Fibroblast of lung (primary cell): ENCODE measurements at regions not wholly inside any gene's neighbourhood (a gene's known extent, or its start where the extent isn't known, plus 50 kb on each side); places are given as distances from the start of the nearest gene placed in this dataset.

Experiments
- DNase-seq, 2 donors: peaks; one replicate each; pipeline versions ENCODE4 v3.0.0 to v3.0.0-alpha.2; 2010; ENCODE audit warnings: low read depth in 2 of 2
- H2AFZ ChIP-seq: 2 replicates; pipeline ENCODE4 v1.5.1; 2012; ENCODE audit warnings: low read length, control low read depth, inconsistent platforms
- H3K27ac ChIP-seq: 2 replicates; pipeline ENCODE4 v1.5.1; 2011; ENCODE audit warnings: low read length, control low read depth; ENCODE audit not compliant: insufficient read depth
- H3K27me3 ChIP-seq: 2 replicates; pipeline ENCODE4 v1.5.1; 2011; ENCODE audit warnings: mild to moderate bottlenecking, low read length; ENCODE audit not compliant: control insufficient read depth, insufficient read depth
- H3K36me3 ChIP-seq: 2 replicates; pipeline ENCODE4 v1.5.1; 2011; ENCODE audit warnings: low read length; ENCODE audit not compliant: control insufficient read depth, insufficient read depth
- H3K4me1 ChIP-seq: 2 replicates; pipeline ENCODE4 v1.5.1; 2011; ENCODE audit warnings: low read length; ENCODE audit not compliant: control insufficient read depth, insufficient read depth; ENCODE audit errors: extremely low read depth
- H3K4me2 ChIP-seq: 2 replicates; pipeline ENCODE4 v1.5.1; 2011; ENCODE audit warnings: low read length, control low read depth; ENCODE audit not compliant: insufficient read depth; ENCODE audit errors: extremely low read depth
- H3K4me3 ChIP-seq, 4 experiments: fragments of 200-600 bp in 1 of 4; sonication (generic) in 1 of 4; replicated peaks in 1 of 4; 2 replicates each; pipeline ENCODE4 v1.5.1; 2011 to 2016; ENCODE audit warnings: low read length in 4 of 4, low read depth in 3 of 4, mild to moderate bottlenecking in 3 of 4, control low read depth in 2 of 4, inconsistent platforms in 1 of 4, mixed read lengths in 1 of 4; ENCODE audit not compliant: insufficient read depth in 1 of 4; ENCODE audit errors: control extremely low read depth in 1 of 4
- H3K79me2 ChIP-seq: 2 replicates; pipeline ENCODE4 v1.5.1; 2012; ENCODE audit warnings: mild to moderate bottlenecking, low read length, inconsistent platforms; ENCODE audit not compliant: control insufficient read depth, insufficient read depth
- H3K9ac ChIP-seq: 2 replicates; pipeline ENCODE4 v1.5.1; 2011; ENCODE audit warnings: mild to moderate bottlenecking, low read length, control low read depth; ENCODE audit not compliant: insufficient read depth
- H3K9me3 ChIP-seq: 2 replicates; pipeline ENCODE4 v1.5.1; 2012; ENCODE audit warnings: low read depth, low read length; ENCODE audit not compliant: control insufficient read depth, insufficient read depth
- H4K20me1 ChIP-seq: 2 replicates; pipeline ENCODE4 v1.5.1; 2011; ENCODE audit warnings: low read length; ENCODE audit not compliant: control insufficient read depth, insufficient read depth; ENCODE audit errors: extremely low read depth
- EZH2 ChIP-seq: IDR thresholded peaks from 2 replicates; pipeline ENCODE4 v1.5.1; 2012; ENCODE audit warnings: low read length, control low read depth, mild to moderate bottlenecking; ENCODE audit errors: missing control alignments
- TF ChIP-seq, protein P1 (sequence below), 2 donors: IDR thresholded peaks in 1 of 2; conservative IDR thresholded peaks in 1 of 2; 1 replicate in 1 of 2; 2 replicates in 1 of 2; pipeline ENCODE4 v1.5.1; 2011 to 2012; ENCODE audit warnings: low read length in 2 of 2, control low read depth in 1 of 2, inconsistent platforms in 1 of 2, low read depth in 1 of 2, mild to moderate bottlenecking in 1 of 2

DNA sequence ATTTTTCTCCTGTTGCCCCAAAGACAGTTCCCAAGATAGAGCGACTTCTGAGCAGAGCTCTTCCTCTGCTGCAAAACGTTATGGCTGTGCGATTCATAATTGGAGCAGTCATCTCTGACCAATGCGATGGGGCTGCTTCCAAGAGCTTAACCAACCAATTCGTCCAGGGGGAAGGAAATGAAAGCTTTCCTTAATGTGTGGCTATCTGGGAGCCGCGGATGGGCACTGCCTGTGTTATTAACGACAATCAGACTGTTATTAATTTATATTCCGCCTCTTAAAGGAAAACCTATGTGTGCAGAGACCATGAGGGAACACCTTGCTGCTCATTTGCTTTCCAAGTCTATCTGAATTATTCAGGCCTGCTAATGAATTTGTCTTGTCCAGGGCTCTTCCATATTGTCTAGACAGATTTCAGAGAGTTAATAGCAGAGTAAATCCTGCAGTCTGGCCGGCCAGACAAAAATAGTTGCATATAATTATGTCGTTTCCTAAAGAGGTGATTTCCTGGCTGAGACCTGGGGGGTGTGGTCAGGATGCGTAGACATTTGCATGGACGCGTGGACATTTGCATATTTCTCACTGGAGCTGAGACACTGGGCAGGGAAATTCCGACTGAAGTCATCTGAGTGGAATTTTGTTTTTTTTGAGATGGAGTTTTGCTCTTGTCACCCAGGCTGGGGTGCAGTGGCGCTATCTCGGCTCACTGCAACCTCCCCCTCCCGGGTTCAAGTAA is 135.4 kb downstream of the HMX1 start:
- Histone ChIP-seq H3K9ac (no peak overlapping the region), H3K4me1 (no peaks in the 10 kb centered on the region), H3K4me2 (no peak overlapping the region), H3K9me3 (no peaks in the 10 kb centered on the region), H3K79me2 (no peaks in the 10 kb centered on the region), H3K27ac (no peak overlapping the region), H3K4me3 (no peak overlapping the region), H3K36me3 (no peaks in the 10 kb centered on the region), H4K20me1 (no peaks in the 10 kb centered on the region), H3K27me3 (no peaks in the 10 kb centered on the region), H2AFZ (no peak overlapping the region)
- TF ChIP-seq, protein P1, sequence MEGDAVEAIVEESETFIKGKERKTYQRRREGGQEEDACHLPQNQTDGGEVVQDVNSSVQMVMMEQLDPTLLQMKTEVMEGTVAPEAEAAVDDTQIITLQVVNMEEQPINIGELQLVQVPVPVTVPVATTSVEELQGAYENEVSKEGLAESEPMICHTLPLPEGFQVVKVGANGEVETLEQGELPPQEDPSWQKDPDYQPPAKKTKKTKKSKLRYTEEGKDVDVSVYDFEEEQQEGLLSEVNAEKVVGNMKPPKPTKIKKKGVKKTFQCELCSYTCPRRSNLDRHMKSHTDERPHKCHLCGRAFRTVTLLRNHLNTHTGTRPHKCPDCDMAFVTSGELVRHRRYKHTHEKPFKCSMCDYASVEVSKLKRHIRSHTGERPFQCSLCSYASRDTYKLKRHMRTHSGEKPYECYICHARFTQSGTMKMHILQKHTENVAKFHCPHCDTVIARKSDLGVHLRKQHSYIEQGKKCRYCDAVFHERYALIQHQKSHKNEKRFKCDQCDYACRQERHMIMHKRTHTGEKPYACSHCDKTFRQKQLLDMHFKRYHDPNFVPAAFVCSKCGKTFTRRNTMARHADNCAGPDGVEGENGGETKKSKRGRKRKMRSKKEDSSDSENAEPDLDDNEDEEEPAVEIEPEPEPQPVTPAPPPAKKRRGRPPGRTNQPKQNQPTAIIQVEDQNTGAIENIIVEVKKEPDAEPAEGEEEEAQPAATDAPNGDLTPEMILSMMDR (conservative IDR thresholded peaks at IDR 0.05 in 1 of 2, IDR thresholded peaks at IDR 0.05 in 1 of 2; ENCODE audit: low read depth in 1 of 2, low read length in 2 of 2), result no peak
- TF ChIP-seq EZH2, result no peak
- no peak for DNase-seq

- Histone ChIP-seq H3K9me3 (no peaks in the 10 kb centered on the region), H3K36me3 (no peaks in the 10 kb centered on the region), H3K4me3 (no peak overlapping the region), H3K27me3 (no peaks in the 10 kb centered on the region), H2AFZ (no peak overlapping the region), H3K27ac (no peak overlapping the region), H3K79me2 (no peaks in the 10 kb centered on the region), H3K9ac (no peak overlapping the region), H3K4me2 (no peak overlapping the region), H4K20me1 (no peaks in the 10 kb centered on the region), H3K4me1 (no peaks in the 10 kb centered on the region)
- TF ChIP-seq, protein P1 (conservative IDR thresholded peaks at IDR 0.05 in 1 of 2, IDR thresholded peaks at IDR 0.05 in 1 of 2; ENCODE audit: low read depth in 1 of 2, low read length in 2 of 2), result no peak
- DNase-seq, result no peak
Observed at GRCh38 chr4:8735236-8736089, 136.2 kb downstream of the HMX1 start.

DNA sequence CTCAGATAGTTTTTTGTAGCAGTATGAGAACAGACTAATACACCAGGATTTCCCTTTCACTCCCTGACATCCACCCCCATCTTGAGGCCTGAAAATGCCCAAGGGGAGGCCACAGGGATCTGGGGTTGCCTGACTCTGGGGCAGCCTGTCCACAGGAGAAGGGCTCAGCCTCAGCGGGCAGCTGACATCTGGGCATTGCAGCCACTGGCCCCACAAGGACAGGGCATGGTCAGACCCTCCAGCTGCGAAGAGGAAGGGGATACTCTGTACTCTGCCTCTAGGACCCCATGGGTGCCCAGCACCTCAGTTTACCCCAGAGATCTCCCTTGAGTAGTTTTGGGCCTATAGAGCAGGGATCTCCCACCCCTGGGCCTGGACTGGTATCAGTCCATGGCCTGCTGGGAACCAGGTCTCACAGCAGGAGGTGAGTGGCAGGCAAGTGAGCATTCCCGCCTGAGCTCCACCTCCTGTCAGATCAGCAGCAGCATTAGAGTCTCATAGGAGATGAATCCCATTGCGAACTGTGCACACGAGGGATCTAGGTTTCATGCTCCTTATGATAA is 138.9 kb downstream of the HMX1 start:
- no peak for TF ChIP-seq EZH2
- TF ChIP-seq, protein P1 (conservative IDR thresholded peaks at IDR 0.05 in 1 of 2, IDR thresholded peaks at IDR 0.05 in 1 of 2; ENCODE audit: low read depth in 1 of 2, low read length in 2 of 2), result no peak
- H3K4me1 ChIP-seq, result no peaks in the 10 kb centered on the region
- H4K20me1 ChIP-seq, result no peaks in the 10 kb centered on the region
- H3K79me2 ChIP-seq, result no peaks in the 10 kb centered on the region
- H3K27me3 ChIP-seq, result no peaks in the 10 kb centered on the region
- no peak overlapping the region for H3K4me2 ChIP-seq
- no peak overlapping the region for H3K4me3 ChIP-seq
- H3K27ac ChIP-seq, result no peak overlapping the region
- no peak for DNase-seq
- H3K9ac ChIP-seq, result no peak overlapping the region
- no peak overlapping the region for H2AFZ ChIP-seq
- H3K36me3 ChIP-seq, result no peaks in the 10 kb centered on the region
- no peaks in the 10 kb centered on the region for H3K9me3 ChIP-seq
